ENCODE measurements at regions not wholly inside any gene's neighbourhood (a gene's known extent, or its start where the extent isn't known, plus 50 kb on each side); places are given as distances from the start of the nearest gene placed in this dataset.
"Not testable (repeated sequence)": the region's sequence is repeated elsewhere in the genome, so short reads cannot be mapped to it uniquely, and the experiment has no call there.

DNA sequence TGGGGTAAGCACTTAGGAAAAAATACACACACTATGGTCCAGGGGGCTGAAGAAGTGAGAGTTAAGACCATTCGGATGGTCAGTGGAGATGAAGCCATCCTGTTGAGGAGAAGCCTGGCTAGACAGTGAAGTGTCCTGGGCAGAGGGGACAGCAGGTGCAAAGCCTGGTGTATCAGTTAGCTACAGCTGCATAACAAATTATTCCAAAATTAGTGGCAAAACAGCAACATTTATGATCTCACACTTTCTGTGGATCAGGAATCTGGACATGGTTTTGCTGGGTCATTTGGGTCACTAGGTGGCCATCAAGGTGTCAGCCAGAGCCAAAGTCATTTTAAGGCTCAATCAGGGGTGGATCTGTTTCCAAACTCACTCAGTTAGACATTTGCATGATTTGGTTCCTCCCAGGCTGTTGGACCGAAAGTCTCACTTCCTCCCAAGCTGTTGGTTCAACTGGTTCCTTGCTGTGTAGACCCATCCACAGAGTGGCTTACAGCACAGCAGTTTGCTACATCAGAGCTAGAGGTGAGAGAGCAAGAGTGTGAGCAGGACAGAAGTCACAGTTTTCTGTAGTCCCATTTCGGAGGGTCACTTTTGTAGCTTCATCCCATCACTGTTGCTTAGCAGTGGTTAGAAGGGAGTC is 80.1 kb upstream of the ALX4 start:
- ChIA-PET POLR2A (no interaction called here), CTCF (no interaction called here)
- no peak overlapping the region for H3K27ac Mint-ChIP-seq
- DNase-seq (no peak), ATAC-seq (ENCODE audit: poor library complexity) (no peak)
- H3K4me1 Mint-ChIP-seq (ENCODE audit: low read depth): no peaks in the 10 kb centered on the region
- peaks cover 5% of the 10 kb centered on the region for H3K9me3 Mint-ChIP-seq
- peaks cover 38% of the 10 kb centered on the region for H3K27me3 Mint-ChIP-seq
- intact Hi-C loops (cut with DNase I, micrococcal nuclease): no loop called here
- Histone ChIP-seq H3K36me3 (ENCODE audit: insufficient read depth, low read length) (no peaks in the 10 kb centered on the region), H3K4me1 (ENCODE audit: insufficient read depth, low read length) (no peaks in the 10 kb centered on the region), H3K27me3 (ENCODE audit: control insufficient read depth in 1 of 2, insufficient read depth in 2 of 2, low read length in 2 of 2) (peaks cover 5 to 6% of the 10 kb centered on the region in 2 experiments), H3K9me3 (ENCODE audit: control insufficient read depth in 1 of 2, insufficient read depth in 1 of 2, low read length in 2 of 2) (no peaks in the 10 kb centered on the region), H3K27ac (ENCODE audit: low read depth in 1 of 2, low read length in 2 of 2) (no peak overlapping the region), H3K4me3 (ENCODE audit: low read length) (no peak overlapping the region)
- TF ChIP-seq, protein P1, sequence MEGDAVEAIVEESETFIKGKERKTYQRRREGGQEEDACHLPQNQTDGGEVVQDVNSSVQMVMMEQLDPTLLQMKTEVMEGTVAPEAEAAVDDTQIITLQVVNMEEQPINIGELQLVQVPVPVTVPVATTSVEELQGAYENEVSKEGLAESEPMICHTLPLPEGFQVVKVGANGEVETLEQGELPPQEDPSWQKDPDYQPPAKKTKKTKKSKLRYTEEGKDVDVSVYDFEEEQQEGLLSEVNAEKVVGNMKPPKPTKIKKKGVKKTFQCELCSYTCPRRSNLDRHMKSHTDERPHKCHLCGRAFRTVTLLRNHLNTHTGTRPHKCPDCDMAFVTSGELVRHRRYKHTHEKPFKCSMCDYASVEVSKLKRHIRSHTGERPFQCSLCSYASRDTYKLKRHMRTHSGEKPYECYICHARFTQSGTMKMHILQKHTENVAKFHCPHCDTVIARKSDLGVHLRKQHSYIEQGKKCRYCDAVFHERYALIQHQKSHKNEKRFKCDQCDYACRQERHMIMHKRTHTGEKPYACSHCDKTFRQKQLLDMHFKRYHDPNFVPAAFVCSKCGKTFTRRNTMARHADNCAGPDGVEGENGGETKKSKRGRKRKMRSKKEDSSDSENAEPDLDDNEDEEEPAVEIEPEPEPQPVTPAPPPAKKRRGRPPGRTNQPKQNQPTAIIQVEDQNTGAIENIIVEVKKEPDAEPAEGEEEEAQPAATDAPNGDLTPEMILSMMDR (IDR thresholded peaks at IDR 0.05): no peak
- H3K36me3 Mint-ChIP-seq (ENCODE audit: low read depth): no peaks in the 10 kb centered on the region
- H3K4me3 Mint-ChIP-seq: no peak overlapping the region

DNA sequence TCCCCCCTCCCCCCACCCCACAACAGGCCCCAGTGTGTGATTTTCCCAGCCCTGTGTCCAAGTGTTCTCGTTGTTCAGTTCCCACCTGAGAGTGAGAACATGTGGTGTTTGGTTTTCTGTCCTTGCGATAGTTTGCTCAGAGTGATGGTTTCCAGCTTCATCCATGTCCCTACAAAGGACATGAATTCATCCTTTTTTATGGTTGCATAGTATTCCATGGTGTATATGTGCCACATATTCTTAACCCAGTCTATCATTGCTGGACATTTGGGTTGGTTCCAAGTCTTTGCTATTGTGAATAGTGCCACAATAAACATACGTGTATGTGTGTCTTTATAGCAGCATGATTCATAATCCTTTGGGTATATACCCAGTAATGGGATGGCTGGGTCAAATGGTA is 81.1 kb upstream of the ALX4 start:
- H3K4me3 ChIP-seq (ENCODE audit: low read length); POLR2A ChIA-PET; H3K36me3 ChIP-seq (ENCODE audit: insufficient read depth, low read length); ATAC-seq (ENCODE audit: poor library complexity); DNase-seq; intact Hi-C loops (cut with DNase I, micrococcal nuclease); H3K4me1 ChIP-seq (ENCODE audit: insufficient read depth, low read length); H3K27me3 ChIP-seq (ENCODE audit: control insufficient read depth in 1 of 2, insufficient read depth in 2 of 2, low read length in 2 of 2); H3K4me3 Mint-ChIP-seq; H3K4me1 Mint-ChIP-seq (ENCODE audit: low read depth); H3K9me3 ChIP-seq (ENCODE audit: control insufficient read depth in 1 of 2, insufficient read depth in 1 of 2, low read length in 2 of 2); H3K36me3 Mint-ChIP-seq (ENCODE audit: low read depth); CTCF ChIA-PET; H3K27ac Mint-ChIP-seq; H3K27ac ChIP-seq (ENCODE audit: low read depth in 1 of 2, low read length in 2 of 2); H3K9me3 Mint-ChIP-seq: not testable (repeated sequence)
- H3K27me3 Mint-ChIP-seq: peaks cover 43% of the 10 kb centered on the region

DNA sequence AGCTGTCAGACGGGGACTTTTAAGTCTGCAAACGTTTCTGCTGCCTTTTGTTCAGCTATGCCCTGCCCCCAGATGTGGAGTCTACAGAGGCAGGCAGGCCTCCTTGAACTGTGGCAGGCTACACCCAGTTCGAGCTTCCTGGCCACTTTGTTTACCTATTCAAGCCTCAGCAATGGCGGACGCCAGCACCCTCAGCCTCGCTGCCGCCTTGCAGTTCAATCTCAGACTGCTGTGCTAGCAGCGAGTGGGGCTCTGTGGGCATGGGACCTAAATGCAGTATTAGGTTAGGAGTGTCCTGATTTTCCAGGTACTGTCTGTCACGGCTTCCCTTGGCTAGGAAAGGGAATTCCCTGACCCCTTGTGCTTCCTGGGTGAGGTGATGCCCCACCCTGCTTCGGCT is 86.8 kb upstream of the ALX4 start:
- H3K27me3 Mint-ChIP-seq: peaks cover 36% of the 10 kb centered on the region
- POLR2A ChIA-PET; H3K9me3 Mint-ChIP-seq; H3K4me3 Mint-ChIP-seq; H3K36me3 Mint-ChIP-seq (ENCODE audit: low read depth); H3K27me3 ChIP-seq (ENCODE audit: control insufficient read depth in 1 of 2, insufficient read depth in 2 of 2, low read length in 2 of 2); H3K4me1 ChIP-seq (ENCODE audit: insufficient read depth, low read length); DNase-seq; CTCF ChIA-PET; H3K9me3 ChIP-seq (ENCODE audit: control insufficient read depth in 1 of 2, insufficient read depth in 1 of 2, low read length in 2 of 2); intact Hi-C loops (cut with DNase I, micrococcal nuclease); H3K36me3 ChIP-seq (ENCODE audit: insufficient read depth, low read length); H3K27ac Mint-ChIP-seq; H3K27ac ChIP-seq (ENCODE audit: low read depth in 1 of 2, low read length in 2 of 2); H3K4me1 Mint-ChIP-seq (ENCODE audit: low read depth); ATAC-seq (ENCODE audit: poor library complexity); H3K4me3 ChIP-seq (ENCODE audit: low read length): not testable (repeated sequence)

DNA sequence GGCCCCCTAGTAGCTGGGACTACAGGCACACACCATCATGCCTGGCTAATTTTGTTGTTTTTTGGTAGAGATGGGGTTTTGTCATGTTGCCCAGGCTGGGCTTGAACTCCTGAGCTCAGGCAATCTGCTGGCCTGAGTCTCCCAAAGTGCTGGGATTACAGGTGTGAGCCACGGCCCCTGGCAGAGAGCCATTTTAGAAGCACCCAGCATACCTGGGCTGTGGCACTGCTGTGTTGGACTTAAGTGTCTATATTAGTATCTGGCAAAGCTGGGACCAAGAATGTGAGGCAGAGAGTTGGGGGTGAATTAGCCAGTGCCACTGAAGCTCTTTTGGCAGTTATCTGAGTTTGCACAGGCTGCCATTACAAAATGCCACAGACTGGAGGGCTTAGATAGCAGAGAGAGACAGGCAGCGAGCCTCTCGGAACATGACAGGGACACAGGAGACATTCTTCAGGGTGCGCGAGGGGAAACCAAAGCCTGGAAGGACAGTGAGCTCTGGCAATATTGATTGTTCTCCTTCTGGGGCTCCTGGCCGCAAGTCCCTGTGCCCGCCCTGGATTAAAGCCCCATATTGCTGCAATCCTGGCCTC is 87.7 kb upstream of the ALX4 start:
- intact Hi-C loops (cut with DNase I, micrococcal nuclease): no loop called here
- H3K27me3 ChIP-seq (ENCODE audit: control insufficient read depth in 1 of 2, insufficient read depth in 2 of 2, low read length in 2 of 2): peaks cover 0 to 9% of the 10 kb centered on the region in 2 experiments
- H3K27ac ChIP-seq (ENCODE audit: low read depth in 1 of 2, low read length in 2 of 2): no peak overlapping the region
- no peak overlapping the region for H3K27ac Mint-ChIP-seq
- DNase-seq (no peak), ATAC-seq (ENCODE audit: poor library complexity) (no peak)
- no peaks in the 10 kb centered on the region for H3K4me1 Mint-ChIP-seq (ENCODE audit: low read depth)
- H3K4me1 ChIP-seq (ENCODE audit: insufficient read depth, low read length): no peaks in the 10 kb centered on the region
- ChIA-PET POLR2A (no interaction called here), CTCF (no interaction called here)
- H3K4me3 Mint-ChIP-seq: no peak overlapping the region
- H3K4me3 ChIP-seq (ENCODE audit: low read length): no peak overlapping the region
- H3K9me3 ChIP-seq (ENCODE audit: control insufficient read depth in 1 of 2, insufficient read depth in 1 of 2, low read length in 2 of 2): no peaks in the 10 kb centered on the region
- TF ChIP-seq, protein P1 (IDR thresholded peaks at IDR 0.05): no peak
- H3K36me3 ChIP-seq (ENCODE audit: insufficient read depth, low read length): no peaks in the 10 kb centered on the region
- no peaks in the 10 kb centered on the region for H3K9me3 Mint-ChIP-seq
- peaks cover 38% of the 10 kb centered on the region for H3K27me3 Mint-ChIP-seq
- H3K36me3 Mint-ChIP-seq (ENCODE audit: low read depth): no peaks in the 10 kb centered on the region
